SJCRH30 (cell line): ENCODE measurements at regions not wholly inside any gene's neighbourhood (a gene's known extent, or its start where the extent isn't known, plus 50 kb on each side); places are given as distances from the start of the nearest gene placed in this dataset.

Experiments used
- DNase-seq, 2 experiments: peaks; one replicate each; pipeline ENCODE4 v3.0.0-alpha.2; 2015 to 2020
- H3K27ac ChIP-seq: fragments of 250-450 bp; sonication (Bioruptor Pico); 2 replicates; pipeline ENCODE4 v1.5.1; 2020; ENCODE audit warnings: mild to moderate bottlenecking, moderate library complexity
- H3K27me3 ChIP-seq: fragments of 250-450 bp; sonication (Bioruptor Pico); 2 replicates; pipeline ENCODE4 v1.5.1; 2020; ENCODE audit warnings: mild to moderate bottlenecking, moderate library complexity
- H3K36me3 ChIP-seq: fragments of 250-450 bp; sonication (Bioruptor Pico); 2 replicates; pipeline ENCODE4 v1.5.1; 2020; ENCODE audit warnings: mild to moderate bottlenecking, moderate library complexity
- H3K4me1 ChIP-seq: fragments of 250-450 bp; sonication (Bioruptor Pico); 2 replicates; pipeline ENCODE4 v1.5.1; 2020; ENCODE audit warnings: mild to moderate bottlenecking, moderate library complexity
- H3K4me3 ChIP-seq: fragments of 250-450 bp; sonication (Bioruptor Pico); 2 replicates; pipeline ENCODE4 v1.5.1; 2020; ENCODE audit warnings: mild to moderate bottlenecking, moderate library complexity
- H3K9me3 ChIP-seq: fragments of 250-450 bp; sonication (Bioruptor Pico); replicated peaks from 2 replicates; pipeline ENCODE4 v1.5.1; 2020; ENCODE audit warnings: mild to moderate bottlenecking, moderate library complexity

DNA sequence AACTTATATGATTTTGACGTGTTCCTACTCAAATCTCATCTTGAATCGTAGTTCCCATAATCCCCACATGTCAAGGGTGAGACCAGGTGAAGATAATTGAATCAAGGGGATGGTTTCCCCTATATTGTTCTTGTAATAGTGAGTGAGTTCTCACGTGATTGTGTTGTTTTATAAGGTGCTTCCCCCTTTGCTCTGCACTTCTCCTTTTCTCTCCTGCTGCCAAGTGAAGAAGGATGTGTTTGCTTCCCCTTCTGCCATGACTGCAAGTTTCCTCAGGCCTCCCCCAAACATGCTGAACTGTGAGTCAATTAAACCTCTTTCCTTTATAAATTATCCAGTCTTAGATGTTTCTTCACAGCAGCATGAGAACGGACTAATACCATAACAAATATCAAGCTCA, 83.2 kb downstream of the MANEA start:
- no peak overlapping the region for H3K4me3 ChIP-seq
- H3K27ac ChIP-seq, result no peak overlapping the region
- no peaks in the 10 kb centered on the region for H3K9me3 ChIP-seq
- DNase-seq, result no peak
- no peaks in the 10 kb centered on the region for H3K36me3 ChIP-seq
- H3K4me1 ChIP-seq, result no peaks in the 10 kb centered on the region
- no peaks in the 10 kb centered on the region for H3K27me3 ChIP-seq

DNA sequence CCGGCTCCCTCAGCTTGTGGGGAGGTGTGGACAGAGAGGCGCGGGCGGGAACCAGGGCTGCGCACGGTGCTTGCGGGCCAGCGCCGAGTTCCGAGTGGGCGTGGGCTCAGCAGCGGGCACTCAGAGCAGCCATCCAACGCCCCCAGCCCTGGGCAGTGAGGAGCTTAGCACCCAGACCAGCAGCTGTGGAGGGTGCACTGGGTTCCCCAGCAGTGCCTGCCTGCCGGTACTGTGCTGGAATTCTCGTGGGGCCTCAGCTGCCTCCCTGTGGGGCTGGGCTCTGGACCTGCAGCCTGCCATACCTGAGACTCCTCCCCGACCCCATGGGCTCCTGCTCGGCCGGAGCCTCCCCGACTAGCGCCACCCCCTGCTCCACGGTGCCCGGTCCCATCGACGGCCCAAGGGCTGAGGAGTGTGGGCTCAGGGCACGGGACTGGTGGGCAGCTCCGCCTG, 92.7 kb downstream of the MANEA start:
- H3K4me1 ChIP-seq, result no peaks in the 10 kb centered on the region
- no peaks in the 10 kb centered on the region for H3K9me3 ChIP-seq
- no peak for DNase-seq

DNA sequence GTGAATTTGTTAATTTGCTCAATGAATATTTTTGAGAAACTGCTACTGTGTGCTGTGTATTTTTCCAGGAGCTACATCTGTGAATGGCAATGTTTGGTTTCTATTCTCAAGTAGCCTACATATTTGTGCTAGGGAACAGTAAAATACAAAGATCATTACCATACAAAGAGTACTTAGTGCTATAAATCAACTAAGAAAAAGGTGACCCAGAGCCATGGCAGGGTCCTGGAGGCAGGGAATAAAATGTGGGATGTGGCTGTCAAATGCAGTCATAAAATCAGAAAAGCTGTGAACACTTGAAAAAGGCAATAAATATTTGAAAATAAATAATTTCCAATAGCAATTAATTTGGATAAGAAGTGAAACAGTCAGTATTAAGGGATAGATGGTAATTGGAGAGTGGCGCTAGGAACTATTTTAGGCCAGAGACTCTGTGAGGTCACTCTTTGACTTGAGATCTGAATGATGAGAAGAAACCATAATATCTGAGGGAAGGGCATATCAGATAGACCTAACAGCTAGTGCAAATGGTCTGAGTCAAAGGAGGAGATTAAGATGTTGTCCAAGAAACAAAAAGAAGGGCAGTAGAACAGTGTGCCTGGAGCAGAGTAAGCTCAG, 98.8 kb downstream of the MANEA start:
- no peak overlapping the region for H3K4me3 ChIP-seq
- no peak for DNase-seq
- no peaks in the 10 kb centered on the region for H3K9me3 ChIP-seq
- no peaks in the 10 kb centered on the region for H3K4me1 ChIP-seq
- H3K27me3 ChIP-seq, result no peaks in the 10 kb centered on the region
- no peaks in the 10 kb centered on the region for H3K36me3 ChIP-seq
- H3K27ac ChIP-seq, result no peak overlapping the region

More for the DNA sequence above, 92.7 kb downstream of the MANEA start:
- H3K27ac ChIP-seq, result no peak overlapping the region
- H3K4me3 ChIP-seq, result no peak overlapping the region
- H3K27me3 ChIP-seq, result no peaks in the 10 kb centered on the region
- no peaks in the 10 kb centered on the region for H3K36me3 ChIP-seq

DNA sequence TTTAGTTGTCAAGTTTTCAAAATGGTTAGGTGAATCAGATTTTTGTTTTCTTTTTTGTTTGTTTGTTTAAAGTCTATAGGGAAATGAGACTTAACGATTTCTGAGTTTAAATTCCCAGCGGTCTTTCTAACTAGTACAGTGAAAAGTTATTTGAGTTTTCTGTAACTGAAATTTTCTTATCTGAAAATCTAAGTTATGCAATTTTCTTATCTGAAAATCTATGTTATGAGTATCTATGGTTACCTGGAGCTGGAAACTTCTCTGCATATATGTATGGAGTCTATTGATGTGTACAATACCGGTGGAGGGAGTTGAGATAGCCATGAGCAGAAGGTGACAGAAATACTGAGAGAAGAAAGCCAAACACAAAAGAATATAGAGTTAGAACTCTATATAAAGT, 102.6 kb downstream of the MANEA start:
- DNase-seq, result no peak

DNA sequence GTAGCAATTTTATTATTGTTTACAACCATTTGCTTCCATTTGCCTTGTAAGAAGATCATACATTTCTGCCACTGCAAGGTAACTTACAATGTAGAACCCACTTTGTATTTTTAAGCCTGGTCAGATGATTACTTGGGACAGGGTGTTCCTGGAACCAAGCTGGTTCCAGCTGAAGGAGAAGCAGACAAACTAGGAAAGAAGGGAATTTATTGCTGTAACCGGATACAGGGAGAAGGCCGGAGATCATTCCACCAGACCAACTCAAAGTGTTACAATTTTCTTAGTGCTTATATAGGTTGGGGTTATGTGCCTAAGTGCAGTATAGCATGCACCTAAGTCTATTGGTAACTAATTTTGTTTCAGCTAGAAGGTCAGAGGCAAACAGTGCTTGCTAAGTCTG, 104.4 kb downstream of the MANEA start:
- Histone ChIP-seq H3K36me3 (no peaks in the 10 kb centered on the region), H3K4me1 (no peaks in the 10 kb centered on the region), H3K27me3 (no peaks in the 10 kb centered on the region), H3K27ac (no peak overlapping the region), H3K9me3 (no peaks in the 10 kb centered on the region), H3K4me3 (no peak overlapping the region)
- DNase-seq, result no peak

More for the DNA sequence above, 102.6 kb downstream of the MANEA start:
- no peak overlapping the region for H3K4me3 ChIP-seq
- no peak overlapping the region for H3K27ac ChIP-seq
- H3K27me3 ChIP-seq, result no peaks in the 10 kb centered on the region
- no peaks in the 10 kb centered on the region for H3K4me1 ChIP-seq
- H3K36me3 ChIP-seq, result no peaks in the 10 kb centered on the region
- no peaks in the 10 kb centered on the region for H3K9me3 ChIP-seq

DNA sequence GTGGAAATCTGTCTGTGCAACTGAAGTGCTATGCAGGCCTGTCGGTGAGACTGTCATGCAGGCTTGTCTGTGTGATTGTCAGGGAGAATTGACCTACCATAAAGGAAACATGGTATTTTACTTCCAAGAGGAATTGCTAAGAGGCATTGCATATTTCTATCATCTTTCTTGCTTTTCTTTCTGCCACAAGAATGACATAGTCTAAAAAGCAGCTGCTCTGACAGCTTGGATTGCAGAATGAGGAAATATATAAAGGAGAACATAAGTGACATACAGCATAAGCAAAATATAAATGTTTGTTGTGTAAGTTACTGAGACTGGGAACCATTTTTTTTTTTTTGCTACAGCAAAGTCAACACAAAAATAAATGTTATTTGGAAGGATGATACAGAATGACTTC, 105.1 kb downstream of the MANEA start:
- DNase-seq, result no peak
- Histone ChIP-seq H3K4me1 (no peaks in the 10 kb centered on the region), H3K36me3 (no peaks in the 10 kb centered on the region), H3K9me3 (no peaks in the 10 kb centered on the region), H3K27me3 (no peaks in the 10 kb centered on the region), H3K27ac (no peak overlapping the region), H3K4me3 (no peak overlapping the region)

DNA sequence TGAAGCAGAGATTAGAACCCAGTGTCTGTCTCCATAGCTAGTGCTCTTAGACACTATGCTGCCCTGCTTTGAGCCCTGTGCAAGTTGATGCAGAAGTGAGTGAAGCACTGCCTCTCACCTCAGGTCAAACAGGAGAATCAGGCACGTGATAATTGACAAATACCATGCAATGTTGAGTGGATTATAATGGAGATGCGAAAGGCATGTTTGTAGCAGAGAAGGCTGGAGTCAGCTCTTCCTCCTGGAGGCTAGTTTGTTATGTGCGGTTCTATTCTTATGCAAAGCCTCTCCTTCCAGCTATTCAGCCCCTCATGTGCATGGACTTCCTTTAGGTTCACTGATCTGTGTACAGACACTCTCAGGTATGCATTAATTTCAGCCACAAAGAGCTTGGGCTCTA, 108.5 kb downstream of the MANEA start:
- H3K27me3 ChIP-seq, result no peaks in the 10 kb centered on the region; the same call in 1 of the 2 replicates
- no peak overlapping the region for H3K27ac ChIP-seq
- H3K4me1 ChIP-seq, result no peaks in the 10 kb centered on the region
- no peaks in the 10 kb centered on the region for H3K36me3 ChIP-seq
- H3K9me3 ChIP-seq, result no peaks in the 10 kb centered on the region
- DNase-seq, result no peak
- no peak overlapping the region for H3K4me3 ChIP-seq

DNA sequence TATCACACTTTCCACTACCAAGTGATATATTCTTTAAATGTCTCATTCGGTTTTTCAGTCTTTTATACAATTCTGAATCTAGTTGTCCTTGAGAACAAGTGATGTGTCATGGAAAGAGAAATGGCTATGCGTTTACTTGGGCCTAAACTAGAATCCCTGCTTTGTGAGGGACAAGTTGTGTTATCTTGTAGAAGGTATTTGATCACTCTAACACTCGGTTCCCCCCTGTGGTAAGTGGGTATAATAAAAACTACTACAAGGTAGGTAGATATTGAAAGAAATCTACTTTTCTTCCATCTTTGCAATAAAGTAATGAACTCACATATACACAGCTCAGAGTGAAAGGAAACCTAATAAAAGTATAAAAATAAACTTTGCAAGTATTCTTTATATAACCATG, 108.9 kb downstream of the MANEA start:
- H3K27me3 ChIP-seq, result no peaks in the 10 kb centered on the region; the same call in 1 of the 2 replicates

DNA sequence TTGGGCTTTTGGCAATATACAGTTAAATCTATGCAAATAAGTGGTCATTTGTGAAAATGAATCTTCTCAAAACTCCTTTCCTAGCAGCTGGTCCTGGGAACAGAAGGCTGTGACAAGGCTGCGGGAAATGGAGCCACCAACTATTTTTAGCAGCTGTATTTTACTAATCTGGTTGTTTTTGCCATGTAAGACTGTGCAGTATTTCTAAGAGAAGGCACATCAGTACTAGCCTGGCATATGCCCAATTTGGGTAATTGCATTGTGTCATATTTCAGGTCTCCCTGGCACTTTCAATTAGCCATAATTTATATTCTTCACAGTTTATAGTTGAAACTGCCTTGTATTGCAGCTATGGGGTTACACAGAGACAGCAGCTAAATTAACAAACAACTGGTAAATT, 109.6 kb downstream of the MANEA start:
- no peak overlapping the region for H3K4me3 ChIP-seq
- H3K36me3 ChIP-seq, result no peaks in the 10 kb centered on the region
- H3K9me3 ChIP-seq, result no peaks in the 10 kb centered on the region
- no peak for DNase-seq
- H3K27me3 ChIP-seq, result no peaks in the 10 kb centered on the region; the same call in 1 of the 2 replicates
- H3K27ac ChIP-seq, result no peak overlapping the region
- H3K4me1 ChIP-seq, result no peaks in the 10 kb centered on the region

More for the DNA sequence above, 108.9 kb downstream of the MANEA start:
- Histone ChIP-seq H3K27ac (no peak overlapping the region), H3K9me3 (no peaks in the 10 kb centered on the region), H3K4me1 (no peaks in the 10 kb centered on the region), H3K36me3 (no peaks in the 10 kb centered on the region), H3K4me3 (no peak overlapping the region)
- no peak for DNase-seq

DNA sequence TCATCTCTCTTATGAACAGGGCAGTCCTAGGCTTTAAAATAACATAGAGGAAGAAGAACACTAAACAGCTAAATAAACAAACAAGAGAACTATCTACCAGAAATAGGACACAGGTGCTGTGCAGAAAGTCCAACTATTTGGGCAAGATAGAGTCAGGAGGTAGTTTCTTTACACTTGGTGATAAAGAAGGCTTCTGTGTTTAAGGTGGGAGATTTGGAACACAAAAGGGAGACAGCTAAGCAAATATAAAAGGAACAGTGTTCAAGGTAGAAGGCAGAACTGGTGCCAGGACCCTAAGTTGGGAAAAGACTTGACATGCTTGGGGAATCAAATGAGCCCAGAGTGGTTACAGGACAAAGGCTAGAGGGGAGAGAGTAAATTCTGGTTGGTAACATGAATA, 110.5 kb downstream of the MANEA start:
- Histone ChIP-seq H3K9me3 (no peaks in the 10 kb centered on the region), H3K27ac (no peak overlapping the region), H3K4me3 (no peak overlapping the region), H3K36me3 (no peaks in the 10 kb centered on the region), H3K4me1 (no peaks in the 10 kb centered on the region), H3K27me3 (no peaks in the 10 kb centered on the region; the same call in 1 of the 2 replicates)
- no peak for DNase-seq

DNA sequence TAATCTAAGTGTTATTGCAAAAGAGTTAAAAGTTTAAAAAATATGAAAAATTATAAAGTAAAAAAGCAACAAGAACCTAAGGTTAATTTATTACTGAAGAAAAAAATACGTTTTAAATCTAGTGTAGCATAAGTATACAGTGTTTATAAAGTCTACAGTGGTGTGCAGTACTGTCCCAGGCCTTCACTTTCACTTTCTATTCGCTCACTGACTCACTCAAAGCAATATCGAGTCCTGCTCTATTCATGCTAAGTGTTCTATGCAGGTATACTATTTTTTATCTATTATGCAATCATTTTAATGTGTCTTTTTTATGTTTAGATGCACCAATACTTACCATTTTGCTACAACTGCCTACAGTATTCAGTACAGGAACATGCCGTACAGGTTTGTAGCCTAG, 113.0 kb downstream of the MANEA start:
- no peak overlapping the region for H3K27ac ChIP-seq
- no peaks in the 10 kb centered on the region for H3K9me3 ChIP-seq
- H3K4me3 ChIP-seq, result no peak overlapping the region
- DNase-seq, result no peak
- H3K27me3 ChIP-seq, result no peaks in the 10 kb centered on the region; the same call in 1 of the 2 replicates
- no peaks in the 10 kb centered on the region for H3K36me3 ChIP-seq
- no peaks in the 10 kb centered on the region for H3K4me1 ChIP-seq

DNA sequence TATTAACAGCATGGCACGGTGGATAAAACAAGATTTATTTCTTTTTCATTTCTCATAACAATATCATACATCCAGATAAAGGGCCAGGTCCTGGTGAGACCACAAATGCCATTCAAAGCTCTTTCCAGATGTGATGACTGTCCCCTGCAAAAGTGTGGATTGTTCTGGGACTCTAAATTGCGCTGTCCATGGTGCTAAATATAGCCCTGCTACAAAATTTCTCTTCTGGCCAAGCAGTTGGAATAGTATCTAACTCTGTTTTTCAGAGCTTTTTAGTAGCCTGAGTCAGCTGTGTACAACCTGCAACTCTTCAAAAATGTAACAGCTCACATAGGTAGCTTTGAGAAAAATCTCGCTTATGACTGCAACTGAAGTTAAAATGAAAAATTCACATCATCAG, 115.8 kb downstream of the MANEA start:
- Histone ChIP-seq H3K27me3 (no peaks in the 10 kb centered on the region; the same call in 1 of the 2 replicates), H3K36me3 (no peaks in the 10 kb centered on the region), H3K27ac (no peak overlapping the region), H3K9me3 (no peaks in the 10 kb centered on the region), H3K4me3 (no peak overlapping the region), H3K4me1 (no peaks in the 10 kb centered on the region)
- peak in 1 of 2 experiments; percentile 57 for DNase-seq

DNA sequence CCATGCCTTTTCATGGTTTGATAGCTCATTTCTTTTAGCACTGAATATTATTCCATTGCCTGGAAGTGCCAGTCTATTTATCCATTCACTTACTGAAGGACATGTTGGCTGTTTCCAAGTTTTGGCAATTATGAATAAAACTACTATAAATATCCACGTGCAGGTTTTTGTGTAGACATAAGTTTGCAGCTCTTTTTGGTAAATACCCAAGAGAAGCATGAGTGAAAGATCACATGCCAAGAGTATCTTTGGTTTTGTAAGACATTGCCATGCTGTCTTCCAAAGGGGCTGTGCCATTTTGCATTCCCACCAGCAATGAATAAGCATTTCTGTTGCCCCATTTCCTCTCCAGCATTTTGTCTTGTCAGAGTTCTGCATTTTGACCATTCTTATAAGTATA, 120.9 kb downstream of the MANEA start:
- Histone ChIP-seq H3K27me3 (no peaks in the 10 kb centered on the region), H3K4me1 (no peaks in the 10 kb centered on the region), H3K27ac (no peak overlapping the region), H3K36me3 (no peaks in the 10 kb centered on the region), H3K4me3 (no peak overlapping the region), H3K9me3 (no peaks in the 10 kb centered on the region)
- DNase-seq, result no peak

DNA sequence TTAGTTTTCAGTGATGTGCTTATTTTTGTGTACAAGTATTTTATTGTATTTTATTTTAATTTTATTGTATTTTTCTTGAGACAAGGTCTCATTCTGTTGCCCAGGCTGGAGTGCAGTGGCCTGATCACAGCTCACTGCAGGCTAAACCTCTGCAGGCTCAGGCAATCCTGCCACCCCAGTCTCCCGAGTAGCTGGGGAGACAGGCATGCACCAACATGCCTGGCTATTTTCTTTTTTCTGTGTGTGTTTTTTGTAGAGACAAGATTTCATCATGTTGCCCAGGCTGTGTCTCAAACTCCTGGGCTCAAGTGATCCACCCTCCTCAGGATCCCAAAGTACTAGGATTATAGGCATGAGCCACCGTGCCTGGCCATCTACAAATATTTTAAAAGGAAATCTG, 146.3 kb downstream of the MANEA start:
- DNase-seq, result no peak
- H3K4me3 ChIP-seq, result no peak overlapping the region

DNA sequence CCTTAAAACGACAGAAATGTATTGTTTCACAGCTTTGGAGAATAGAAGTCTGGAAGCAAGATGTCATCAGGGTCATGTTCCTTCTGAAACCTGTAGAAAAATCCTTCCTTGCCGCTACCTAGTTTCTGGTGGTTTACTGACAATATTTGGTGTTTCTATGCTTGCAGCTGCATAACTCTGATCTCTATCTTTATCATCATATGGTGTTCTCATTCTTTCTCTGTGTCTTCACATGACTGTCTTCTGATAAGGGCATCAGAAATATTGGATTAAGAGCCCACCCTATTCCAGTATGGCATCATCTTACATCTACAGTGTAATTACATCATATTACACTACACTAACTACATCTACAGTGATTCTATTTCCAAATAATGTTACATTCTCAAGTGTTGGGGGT, 148.0 kb downstream of the MANEA start:
- H3K4me3 ChIP-seq, result no peak overlapping the region
- no peaks in the 10 kb centered on the region for H3K9me3 ChIP-seq
- peaks cover 2% of the 10 kb centered on the region; the same call in 1 of the 2 replicates for H3K27me3 ChIP-seq
- H3K27ac ChIP-seq, result no peak overlapping the region
- no peaks in the 10 kb centered on the region for H3K4me1 ChIP-seq
- no peak for DNase-seq
- H3K36me3 ChIP-seq, result no peaks in the 10 kb centered on the region

More for the DNA sequence above, 146.3 kb downstream of the MANEA start:
- H3K4me1 ChIP-seq, result no peaks in the 10 kb centered on the region
- no peaks in the 10 kb centered on the region for H3K36me3 ChIP-seq
- no peak overlapping the region for H3K27ac ChIP-seq
- peaks cover 2% of the 10 kb centered on the region; the same call in 1 of the 2 replicates for H3K27me3 ChIP-seq
- H3K9me3 ChIP-seq, result no peaks in the 10 kb centered on the region

DNA sequence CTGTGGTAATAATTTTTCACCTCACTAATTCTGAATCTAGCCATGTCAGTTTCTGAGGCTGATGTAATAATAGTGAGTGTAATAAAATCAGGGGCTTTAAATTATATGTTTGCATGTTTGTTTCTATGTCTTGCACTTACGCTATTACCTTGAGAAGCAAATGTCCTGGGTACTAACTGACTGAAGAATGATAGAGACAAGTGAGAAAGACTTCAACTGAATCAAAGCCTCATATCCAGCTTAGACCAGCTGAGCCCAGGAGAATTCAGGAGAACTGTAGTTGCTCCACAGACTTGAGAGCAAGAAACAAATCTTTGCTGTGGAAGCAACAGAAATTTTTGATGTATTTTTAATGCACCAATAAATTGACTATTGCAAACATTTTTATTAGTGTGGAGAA, 162.8 kb downstream of the MANEA start:
- no peak overlapping the region for H3K4me3 ChIP-seq
- H3K4me1 ChIP-seq, result no peaks in the 10 kb centered on the region
- H3K27me3 ChIP-seq, result no peaks in the 10 kb centered on the region

More for the DNA sequence above, 162.8 kb downstream of the MANEA start:
- Histone ChIP-seq H3K36me3 (no peaks in the 10 kb centered on the region), H3K27ac (no peak overlapping the region), H3K9me3 (no peaks in the 10 kb centered on the region)
- DNase-seq, result no peak
